Erythroblast (primary cell): ENCODE measurements at regions not wholly inside any gene's neighbourhood (a gene's known extent, or its start where the extent isn't known, plus 50 kb on each side); places are given as distances from the start of the nearest gene placed in this dataset.
A peak's percentile ranks its signal among the peaks of the same experiment; 100 is the strongest.

Experiments used
- DNase-seq, 2 experiments: peaks; one replicate each; lab custom pipeline; 2025; lab: John Stamatoyannopoulos, UW
- GATA1 ChIP-seq: IDR thresholded peaks from 2 replicates; pipeline ENCODE4 v1.6.1; 2011; ENCODE audit warnings: low read depth, mild to moderate bottlenecking, control low read depth, low read length, moderate library complexity
- POLR2A ChIP-seq: IDR thresholded peaks from 2 replicates; pipeline ENCODE4 v1.6.1; 2011; ENCODE audit warnings: mild to moderate bottlenecking, low read length

DNA sequence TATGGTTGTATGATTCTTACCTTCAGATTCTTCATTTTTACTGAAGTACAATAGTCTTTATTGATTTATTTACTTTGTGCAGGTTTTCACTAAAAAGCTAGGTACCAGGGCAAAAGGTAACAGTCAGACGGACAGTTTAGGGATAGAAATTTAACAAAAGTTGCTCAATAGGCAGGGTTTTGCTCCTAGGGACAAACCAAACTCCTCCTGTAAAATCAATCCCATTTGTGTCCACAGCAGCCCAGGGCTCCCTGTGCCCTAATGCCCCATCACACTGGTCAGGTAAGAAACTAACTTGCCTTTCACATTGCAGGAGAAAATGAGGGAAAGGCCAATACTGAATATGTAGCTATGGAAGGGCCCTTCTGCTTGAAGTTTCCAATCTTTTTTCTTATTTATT, 410.9 kb downstream of the EPHA4 start:
- no peak for DNase-seq
- TF ChIP-seq GATA1 (no peak), POLR2A (no peak)

DNA sequence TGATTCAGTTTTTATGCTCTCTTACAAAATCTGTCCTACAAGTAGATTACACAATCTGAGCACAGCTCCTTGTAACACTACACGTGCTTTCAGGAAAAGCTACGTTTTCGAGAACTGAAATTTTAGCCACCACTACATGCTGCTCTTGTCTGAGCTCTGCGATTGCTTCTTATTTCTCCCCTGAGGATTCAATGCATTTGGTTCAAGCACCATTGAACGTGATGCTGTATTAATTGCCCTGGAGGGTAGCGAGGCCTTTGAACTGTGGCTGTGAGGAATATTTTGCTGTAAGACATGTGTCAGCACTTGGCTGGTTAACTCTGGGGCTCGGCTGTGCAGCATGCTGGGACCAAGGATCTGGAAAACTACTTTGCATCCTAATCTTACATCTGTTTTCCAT, 405.8 kb downstream of the EPHA4 start:
- no peak for DNase-seq
- TF ChIP-seq POLR2A, result no peak
- TF ChIP-seq GATA1, result no peak

DNA sequence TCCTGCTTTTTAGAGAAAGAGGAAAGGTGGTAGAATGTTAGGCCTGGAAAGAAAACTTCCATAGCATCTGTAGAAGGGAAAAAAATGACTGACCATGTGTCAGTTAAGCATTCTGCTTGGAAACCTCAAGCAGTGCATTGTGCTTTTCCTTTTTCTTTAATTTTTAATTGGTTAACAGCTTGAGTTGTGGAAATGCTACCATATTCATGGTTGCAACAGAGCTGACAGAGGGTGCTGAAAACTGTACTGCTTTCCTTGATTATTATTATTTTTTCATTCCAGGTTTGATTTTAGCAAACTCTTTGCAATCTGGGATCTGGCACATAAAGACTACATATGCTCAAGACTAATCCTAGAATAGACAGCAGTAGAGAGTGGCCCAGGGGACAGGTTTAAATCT, 404.5 kb downstream of the EPHA4 start:
- TF ChIP-seq GATA1 (no peak), POLR2A (no peak)
- DNase-seq, result no peak

DNA sequence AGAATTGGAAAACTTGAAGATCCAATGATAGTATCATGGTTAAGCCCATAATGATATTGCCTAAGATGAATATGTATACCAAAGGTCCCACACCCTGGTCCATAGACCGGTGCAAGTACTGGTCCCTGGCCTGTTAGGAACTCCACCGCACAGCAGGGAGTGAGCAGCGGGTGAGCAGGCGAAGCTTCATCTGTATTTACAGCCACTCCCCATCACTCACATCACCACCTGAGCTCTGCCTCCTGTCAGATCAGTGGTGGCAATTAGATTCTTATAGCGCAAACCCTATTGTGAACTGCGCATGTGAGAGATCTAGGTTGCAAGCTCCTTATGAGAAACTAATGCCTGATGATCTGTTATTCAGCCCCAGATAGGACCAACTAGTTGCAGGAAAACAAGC, 402.4 kb downstream of the EPHA4 start:
- no peak for TF ChIP-seq POLR2A
- TF ChIP-seq GATA1, result no peak
- DNase-seq, result no peak

DNA sequence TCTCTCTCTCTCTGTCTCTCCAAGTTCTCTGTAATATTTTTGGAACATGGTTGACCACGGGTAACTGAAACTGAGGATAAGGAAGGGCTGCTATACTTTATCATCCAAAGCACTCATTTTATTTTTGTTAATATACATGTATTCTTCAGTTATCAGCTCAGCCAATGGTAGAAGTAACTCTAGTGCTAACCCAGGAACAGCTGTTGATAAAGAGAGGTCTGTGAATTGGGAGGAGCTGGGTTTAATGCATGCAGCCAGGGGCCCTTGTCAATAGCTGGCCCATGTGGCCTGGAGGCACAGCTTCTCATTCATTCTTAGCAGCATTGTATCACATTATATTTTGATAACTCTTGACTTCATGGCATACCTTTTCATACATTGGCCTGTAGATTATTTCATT, 401.6 kb downstream of the EPHA4 start:
- TF ChIP-seq POLR2A (no peak), GATA1 (no peak)
- DNase-seq, result peak in 1 of 2 experiments; percentile 12

DNA sequence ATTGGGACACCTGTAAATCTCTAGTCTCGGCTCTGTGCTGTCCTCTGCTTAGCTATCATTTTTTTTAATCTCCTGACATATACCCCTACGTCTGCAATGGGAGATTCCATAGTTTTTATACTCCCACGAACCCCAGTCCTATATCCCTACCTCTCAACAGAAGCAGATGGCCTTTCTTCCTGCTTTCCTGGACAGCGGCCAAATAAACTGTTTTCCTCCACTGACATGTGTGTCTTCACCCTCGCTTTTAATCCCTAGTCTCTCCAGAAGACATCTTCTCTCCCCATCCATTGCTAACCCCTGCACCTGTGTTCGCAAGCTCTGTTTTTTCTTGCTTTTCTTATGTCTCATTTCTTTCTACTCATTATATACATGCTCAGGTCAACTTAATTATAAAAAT, 395.4 kb downstream of the EPHA4 start:
- TF ChIP-seq POLR2A, result no peak
- TF ChIP-seq GATA1, result no peak
- no peak for DNase-seq

DNA sequence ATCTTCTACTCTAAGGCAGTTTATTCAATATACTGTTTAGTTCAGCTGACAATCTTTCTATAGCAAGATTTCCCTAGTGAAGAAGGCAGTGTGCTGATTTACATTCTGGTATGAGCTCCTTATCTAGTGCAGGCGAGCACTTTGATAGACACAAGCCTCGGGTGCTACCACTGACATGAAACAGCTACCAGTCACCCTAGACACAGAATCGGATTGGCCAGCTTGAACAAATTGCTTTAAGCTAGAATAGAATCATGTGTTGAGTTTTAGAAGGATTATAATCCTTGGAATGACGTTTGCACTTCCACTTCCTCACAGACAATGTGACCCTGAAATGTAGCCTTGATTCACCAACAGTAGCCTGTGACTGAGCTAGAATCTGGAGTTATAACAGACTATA, 394.0 kb downstream of the EPHA4 start:
- no peak for TF ChIP-seq POLR2A
- TF ChIP-seq GATA1, result no peak

DNA sequence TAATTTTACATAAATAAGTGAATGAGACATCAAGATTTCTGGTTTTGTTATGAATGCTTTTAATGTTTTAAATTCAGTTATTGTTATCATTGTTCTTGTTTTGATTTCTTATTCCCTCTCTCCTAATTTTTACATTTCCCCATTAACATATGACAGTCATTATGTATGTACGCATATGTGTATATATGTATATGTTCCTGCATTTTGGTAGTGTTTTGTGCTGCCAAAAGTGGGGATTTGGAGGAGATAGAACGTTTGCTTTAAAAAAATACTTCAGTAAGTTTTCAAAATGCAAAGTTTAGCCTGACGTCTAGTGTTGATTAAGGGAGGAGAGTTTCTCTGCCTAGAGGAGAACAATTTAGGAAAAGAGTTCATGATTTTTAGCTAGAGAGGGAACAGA, 385.2 kb downstream of the EPHA4 start:
- no peak for DNase-seq
- TF ChIP-seq GATA1, result no peak
- no peak for TF ChIP-seq POLR2A

More for the DNA sequence above, 394.0 kb downstream of the EPHA4 start:
- no peak for DNase-seq

DNA sequence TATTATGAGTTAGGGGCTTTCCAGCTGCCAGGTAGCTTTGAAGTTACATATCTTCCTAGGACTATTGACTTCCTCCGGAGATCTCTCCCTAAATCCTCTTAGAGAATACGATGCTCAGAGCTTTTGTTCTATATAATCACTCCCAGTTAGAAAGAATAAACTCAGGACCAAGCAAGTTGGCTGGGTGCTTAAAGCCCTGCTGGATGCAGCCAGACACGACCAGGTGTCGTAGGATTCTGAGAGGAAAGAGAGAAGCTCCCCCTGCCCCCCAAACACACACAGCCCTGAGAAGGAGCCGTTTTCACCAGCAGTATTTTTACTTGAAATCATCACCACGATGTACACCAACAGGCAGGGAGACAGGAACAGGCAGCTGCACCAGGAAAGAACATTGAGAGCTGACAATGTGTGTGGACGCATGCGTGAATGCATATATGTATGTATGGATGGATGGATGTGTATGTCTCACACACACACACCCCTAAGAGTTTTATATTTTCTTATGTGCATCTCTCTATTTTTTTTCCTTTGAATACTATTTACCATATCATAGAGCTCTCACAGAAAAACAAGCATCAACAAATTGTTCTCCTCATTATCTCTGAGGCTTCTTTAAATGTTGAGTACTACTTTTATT, 382.6 kb downstream of the EPHA4 start:
- no peak for TF ChIP-seq GATA1
- no peak for TF ChIP-seq POLR2A
- DNase-seq, result no peak

DNA sequence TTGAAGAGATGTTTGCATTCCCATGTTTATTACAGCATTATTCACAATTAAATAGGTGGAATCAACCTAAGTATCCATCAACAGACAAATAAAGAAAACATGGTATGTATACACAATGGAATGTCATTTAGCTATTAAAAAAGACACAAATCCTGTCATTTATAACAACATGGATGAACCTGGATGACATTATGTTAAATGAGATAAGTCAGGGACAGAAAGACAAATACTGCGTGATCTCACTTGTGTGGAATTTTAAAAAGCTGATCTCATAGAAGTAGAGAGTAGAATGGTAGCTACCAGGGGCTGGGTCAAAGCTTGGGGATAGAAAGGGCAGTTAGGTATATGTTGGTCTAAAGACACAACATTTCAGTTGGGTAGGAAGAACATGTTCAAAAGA, 376.3 kb downstream of the EPHA4 start:
- TF ChIP-seq POLR2A (no peak), GATA1 (no peak)
- no peak for DNase-seq

DNA sequence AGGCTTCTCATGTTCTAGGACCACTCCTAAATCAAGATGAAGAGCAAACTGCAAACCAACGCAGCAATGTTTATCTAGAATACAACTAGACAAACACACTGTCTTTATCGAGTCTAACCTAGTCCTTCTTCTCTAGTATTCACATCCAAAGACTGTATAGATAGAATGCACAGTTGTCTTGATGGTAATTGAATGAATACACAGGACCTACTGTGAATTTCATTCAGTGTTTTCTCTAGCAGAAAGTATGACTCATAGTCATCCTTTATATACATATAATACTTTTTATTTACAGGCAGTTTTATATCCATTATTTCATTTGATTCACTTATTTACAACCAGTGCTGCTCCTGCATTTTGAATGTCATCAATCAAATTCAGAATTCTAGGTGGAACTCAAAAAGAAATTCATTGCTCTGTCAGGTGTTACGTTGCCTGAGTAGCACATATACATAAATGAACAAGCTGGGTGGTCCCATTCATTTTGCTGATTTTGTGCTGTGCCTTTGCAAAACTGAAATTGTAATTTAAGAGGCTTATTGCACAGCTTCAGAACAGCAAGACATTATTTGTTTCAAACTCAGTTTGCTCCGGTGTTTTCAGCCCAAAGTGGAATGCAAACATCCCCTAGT, 374.8 kb downstream of the EPHA4 start:
- TF ChIP-seq GATA1 (no peak), POLR2A (no peak)
- no peak for DNase-seq

DNA sequence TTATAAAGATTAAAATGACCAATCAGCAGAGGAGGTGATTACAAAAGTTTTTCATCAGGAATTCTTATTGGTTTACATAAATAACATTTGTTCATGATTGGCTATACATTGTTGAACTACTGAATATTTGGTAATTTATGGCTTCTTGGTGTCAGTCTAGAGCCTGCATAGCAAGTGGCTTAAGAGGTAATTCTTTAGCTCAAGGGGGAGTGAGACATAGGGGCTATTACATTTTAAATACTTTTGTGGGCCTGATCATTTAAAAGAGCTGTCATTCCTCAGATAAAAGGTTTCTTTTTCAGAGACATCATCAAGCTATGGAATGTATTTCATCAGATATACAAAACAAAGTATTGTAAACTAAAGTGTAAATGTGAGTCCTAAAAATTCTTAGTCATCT, 373.8 kb downstream of the EPHA4 start:
- TF ChIP-seq POLR2A (no peak), GATA1 (no peak)
- DNase-seq, result no peak

DNA sequence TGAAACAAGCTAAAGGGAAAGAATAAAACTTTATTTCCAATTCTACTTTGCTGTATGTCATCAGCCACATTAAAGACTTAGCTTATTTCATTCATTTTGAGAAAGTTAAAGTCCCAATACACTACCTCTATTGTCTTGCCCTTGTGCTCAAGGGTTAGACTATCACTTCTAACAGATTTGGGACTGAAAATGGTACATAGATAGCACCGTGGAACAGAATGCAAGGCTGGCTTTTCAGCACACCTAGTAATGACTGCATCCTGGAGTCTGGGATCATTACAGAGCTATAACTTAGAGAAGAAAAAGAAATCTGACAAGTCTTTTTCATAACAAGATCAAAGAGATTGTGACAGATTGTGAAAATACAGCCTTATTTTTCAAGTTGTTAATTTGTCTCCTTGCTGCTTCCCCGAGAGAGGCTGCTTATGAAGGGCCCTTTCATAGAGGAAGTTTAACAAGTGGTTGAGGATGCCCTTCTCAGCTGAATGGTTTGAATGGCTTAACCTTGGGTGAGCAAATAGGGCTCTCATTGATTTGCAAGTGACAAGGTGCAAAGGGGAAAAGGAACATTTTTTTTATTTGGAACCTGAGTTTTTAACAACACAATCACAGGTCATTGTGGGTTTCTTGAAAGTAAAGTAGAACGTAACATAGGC, 371.8 kb downstream of the EPHA4 start:
- no peak for TF ChIP-seq GATA1
- no peak for DNase-seq

DNA sequence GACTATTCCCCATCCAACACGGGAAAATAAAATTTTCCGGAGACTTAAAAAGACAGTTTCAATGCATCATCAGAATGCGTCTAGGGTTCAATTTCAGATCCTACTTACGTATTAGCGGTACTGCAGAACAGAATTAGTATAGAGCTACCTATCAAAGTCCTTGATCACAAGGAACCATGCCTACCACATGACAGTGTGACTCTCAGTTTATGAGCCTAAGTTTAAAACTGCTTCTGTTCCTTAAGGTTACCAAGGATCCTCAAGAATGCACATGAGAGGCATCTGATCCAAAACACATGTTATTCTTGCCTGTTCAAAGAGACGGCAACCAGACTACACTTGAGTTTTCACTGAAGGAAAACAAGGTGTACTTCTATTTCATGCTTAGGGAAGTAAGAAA, 369.7 kb downstream of the EPHA4 start:
- TF ChIP-seq GATA1 (no peak), POLR2A (no peak)
- no peak for DNase-seq

DNA sequence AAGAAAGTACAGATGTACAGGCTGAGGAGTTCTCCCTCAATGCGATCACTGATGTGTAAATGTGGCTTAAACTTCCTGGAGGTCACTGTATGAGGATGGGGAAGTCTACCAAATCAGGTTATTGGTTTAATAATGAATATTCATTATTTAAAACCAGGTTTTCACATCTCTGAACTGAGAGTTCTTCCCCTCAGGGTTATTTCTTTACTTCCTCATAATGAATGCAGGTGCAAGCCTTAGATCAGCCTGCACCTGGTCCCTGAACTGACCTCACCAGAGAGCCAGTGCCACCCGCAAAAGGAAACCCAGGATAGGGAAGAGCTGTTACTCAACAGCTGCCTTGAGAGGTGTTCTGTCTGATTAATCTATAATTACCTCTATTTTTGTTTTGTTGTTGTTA, 369.0 kb downstream of the EPHA4 start:
- no peak for DNase-seq
- no peak for TF ChIP-seq POLR2A
- no peak for TF ChIP-seq GATA1

DNA sequence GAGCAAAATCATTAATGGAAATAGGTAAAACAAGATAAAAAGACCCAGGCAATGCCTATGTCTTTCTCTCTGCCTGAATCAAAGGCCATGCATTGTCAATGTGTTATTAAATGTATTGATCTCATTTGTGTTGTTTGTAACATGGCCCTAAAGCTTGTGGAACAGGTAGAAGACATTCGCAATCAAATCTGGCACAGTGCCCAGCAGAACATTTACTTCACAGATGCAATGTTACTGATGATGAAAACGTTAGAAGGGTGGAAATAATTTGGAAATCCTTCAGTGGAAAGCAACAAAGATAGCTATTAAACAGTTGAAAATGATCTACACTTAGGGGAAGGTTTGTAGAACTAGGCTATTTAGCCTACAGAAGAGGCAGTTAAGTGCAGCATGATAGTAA, 368.2 kb downstream of the EPHA4 start:
- no peak for DNase-seq
- no peak for TF ChIP-seq POLR2A
- no peak for TF ChIP-seq GATA1
